ENCODE measurements at regions not wholly inside any gene's neighbourhood (a gene's known extent, or its start where the extent isn't known, plus 50 kb on each side); places are given as distances from the start of the nearest gene placed in this dataset.

DNA sequence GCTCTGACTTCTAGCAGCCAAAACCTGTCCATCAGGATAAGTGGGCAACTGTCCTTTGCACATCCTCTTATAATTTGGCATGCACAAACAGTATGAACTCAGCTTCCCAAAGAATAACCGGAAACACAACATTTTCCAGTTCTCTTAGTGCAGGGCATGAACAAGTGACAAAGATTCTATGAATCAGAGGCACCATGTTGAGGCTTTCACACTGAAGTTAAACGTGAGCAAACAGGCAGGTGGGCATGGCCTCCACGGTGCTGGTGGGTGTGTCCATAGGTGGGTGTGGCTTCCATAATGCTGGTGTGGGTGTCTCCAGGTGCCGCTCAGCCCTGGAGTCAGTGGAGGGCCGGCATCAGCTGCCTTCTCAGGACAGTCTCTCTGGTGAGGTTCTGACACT, 196.5 kb downstream of the SMIM20 start:
- intact Hi-C loops (cut with micrococcal nuclease) = no loop called here
- Histone ChIP-seq H3K4me2 (replicated peaks; ENCODE audit: extremely low read depth, low read length, poor library complexity, severe bottlenecking) (no peak overlapping the region), H3K79me2 (ENCODE audit: insufficient read depth, low read length) (no peaks in the 10 kb centered on the region), H3K4me3 (replicated peaks in 1 of 3; ENCODE audit: low read depth in 2 of 3, low read length in 3 of 3) (no peak overlapping the region), H3K9ac (ENCODE audit: insufficient read depth, low read length, poor library complexity, severe bottlenecking) (no peak overlapping the region), H3K27me3 (ENCODE audit: control insufficient read depth in 2 of 2, insufficient read depth in 2 of 2, low read length in 2 of 2) (peaks cover 0 to 5% of the 10 kb centered on the region in 2 donors), H4K20me1 (ENCODE audit: insufficient read depth, low read length) (no peaks in the 10 kb centered on the region), H3K27ac (ENCODE audit: low read depth in 1 of 2, low read length in 2 of 2) (no peak overlapping the region), H3K9me3 (replicated peaks in 1 of 2; ENCODE audit: control insufficient read depth in 1 of 2, insufficient read depth in 1 of 2, low read length in 2 of 2) (peaks cover 16 to 17% of the 10 kb centered on the region in 2 donors), H3K36me3 (replicated peaks in 1 of 2; ENCODE audit: control insufficient read depth in 1 of 2, insufficient read depth in 2 of 2, low read length in 2 of 2) (no peaks in the 10 kb centered on the region), H3K4me1 (ENCODE audit: control insufficient read depth in 1 of 2, insufficient read depth in 2 of 2, low read length in 2 of 2) (no peaks in the 10 kb centered on the region), H2AFZ (ENCODE audit: insufficient read depth, low read depth, low read length, poor library complexity, severe bottlenecking) (no peak overlapping the region)
- H3K27me3 Mint-ChIP-seq (ENCODE audit: low read depth in 3 of 3) = peaks cover 11 to 17% (median 15%) of the 10 kb centered on the region in 3 donors
- no peak overlapping the region for H3K4me3 Mint-ChIP-seq
- H3K9me3 Mint-ChIP-seq = peaks cover 12 to 34% (median 27%) of the 10 kb centered on the region in 7 donors
- no peaks in the 10 kb centered on the region for H3K36me3 Mint-ChIP-seq
- WGBS (ENCODE audit: insufficient coverage) = 62% methylated on average over 3 of the region's 5 CpGs
- no peak overlapping the region for H3K27ac Mint-ChIP-seq
- DNase-seq = no peak
- TF ChIP-seq CTCF (IDR thresholded peaks at IDR 0.05) = no peak
- no peaks in the 10 kb centered on the region for H3K4me1 Mint-ChIP-seq

GRCh38 chr4:26113339-26113940, 199.4 kb downstream of the SMIM20 start:
- H3K27ac ChIP-seq (ENCODE audit: low read depth in 1 of 2, low read length in 2 of 2) = no peak overlapping the region
- no peak overlapping the region for H3K4me2 ChIP-seq (replicated peaks; ENCODE audit: extremely low read depth, low read length, poor library complexity, severe bottlenecking)
- no peaks in the 10 kb centered on the region for H3K4me1 ChIP-seq (ENCODE audit: control insufficient read depth in 1 of 2, insufficient read depth in 2 of 2, low read length in 2 of 2)
- Mint-ChIP-seq H3K36me3 (no peaks in the 10 kb centered on the region), H3K27ac (no peak overlapping the region), H3K4me1 (no peaks in the 10 kb centered on the region), H3K27me3 (ENCODE audit: low read depth in 3 of 3) (peaks cover 12 to 22% (median 13%) of the 10 kb centered on the region in 3 donors), H3K9me3 (peaks cover 12 to 34% (median 27%) of the 10 kb centered on the region in 7 donors), H3K4me3 (no peak overlapping the region)
- no peak for DNase-seq
- H4K20me1 ChIP-seq (ENCODE audit: insufficient read depth, low read length) = no peaks in the 10 kb centered on the region
- peaks cover 16 to 17% of the 10 kb centered on the region in 2 donors for H3K9me3 ChIP-seq (replicated peaks in 1 of 2; ENCODE audit: control insufficient read depth in 1 of 2, insufficient read depth in 1 of 2, low read length in 2 of 2)
- WGBS (ENCODE audit: insufficient coverage) = 94% methylated on average over 3 of the region's 4 CpGs
- H3K27me3 ChIP-seq (ENCODE audit: control insufficient read depth in 2 of 2, insufficient read depth in 2 of 2, low read length in 2 of 2) = peaks cover 0 to 2% of the 10 kb centered on the region in 2 donors
- H3K79me2 ChIP-seq (ENCODE audit: insufficient read depth, low read length) = no peaks in the 10 kb centered on the region
- intact Hi-C loops (cut with micrococcal nuclease) = no loop called here
- no peaks in the 10 kb centered on the region for H3K36me3 ChIP-seq (replicated peaks in 1 of 2; ENCODE audit: control insufficient read depth in 1 of 2, insufficient read depth in 2 of 2, low read length in 2 of 2)
- no peak for TF ChIP-seq CTCF (IDR thresholded peaks at IDR 0.05)
- H2AFZ ChIP-seq (ENCODE audit: insufficient read depth, low read depth, low read length, poor library complexity, severe bottlenecking) = no peak overlapping the region
- H3K4me3 ChIP-seq (replicated peaks in 1 of 3; ENCODE audit: low read depth in 2 of 3, low read length in 3 of 3) = no peak overlapping the region
- no peak overlapping the region for H3K9ac ChIP-seq (ENCODE audit: insufficient read depth, low read length, poor library complexity, severe bottlenecking)

Data from CD14-positive monocyte (primary cell).